Muscle of leg (tissue), 3 donors: ENCODE measurements at regions not wholly inside any gene's neighbourhood (a gene's known extent, or its start where the extent isn't known, plus 50 kb on each side); places are given as distances from the start of the nearest gene placed in this dataset.

Source experiments
- DNase-seq: peaks from one replicate; pipeline ENCODE4 v3.0.0; 2013
- H3K27ac ChIP-seq: one replicate; pipeline ENCODE4 v1.5.1; 2013; ENCODE audit warnings: mild to moderate bottlenecking, low read length, control low read depth
- H3K27me3 ChIP-seq: one replicate; pipeline ENCODE4 v1.6.1; 2013; ENCODE audit warnings: low read length; ENCODE audit not compliant: control insufficient read depth, insufficient read depth
- H3K36me3 ChIP-seq: one replicate; pipeline ENCODE4 v1.6.1; 2013; ENCODE audit warnings: low read length; ENCODE audit not compliant: control insufficient read depth, insufficient read depth
- H3K4me1 ChIP-seq: one replicate; pipeline ENCODE4 v1.6.1; 2013; ENCODE audit warnings: low read length; ENCODE audit not compliant: control insufficient read depth, insufficient read depth
- H3K4me3 ChIP-seq: one replicate; pipeline ENCODE4 v1.5.1; 2013; ENCODE audit warnings: low read length, control low read depth
- H3K9me3 ChIP-seq: replicated peaks from 2 replicates; pipeline ENCODE4 v1.6.1; 2013; ENCODE audit warnings: low read depth, low read length; ENCODE audit not compliant: control insufficient read depth
- WGBS: methylation state at CpG from one replicate; pipeline ENCODE4 v1.1.5; 2013; ENCODE audit warnings: missing lambda C conversion rate; ENCODE audit not compliant: insufficient coverage; 5-methylcytosine and 5-hydroxymethylcytosine counted together

DNA sequence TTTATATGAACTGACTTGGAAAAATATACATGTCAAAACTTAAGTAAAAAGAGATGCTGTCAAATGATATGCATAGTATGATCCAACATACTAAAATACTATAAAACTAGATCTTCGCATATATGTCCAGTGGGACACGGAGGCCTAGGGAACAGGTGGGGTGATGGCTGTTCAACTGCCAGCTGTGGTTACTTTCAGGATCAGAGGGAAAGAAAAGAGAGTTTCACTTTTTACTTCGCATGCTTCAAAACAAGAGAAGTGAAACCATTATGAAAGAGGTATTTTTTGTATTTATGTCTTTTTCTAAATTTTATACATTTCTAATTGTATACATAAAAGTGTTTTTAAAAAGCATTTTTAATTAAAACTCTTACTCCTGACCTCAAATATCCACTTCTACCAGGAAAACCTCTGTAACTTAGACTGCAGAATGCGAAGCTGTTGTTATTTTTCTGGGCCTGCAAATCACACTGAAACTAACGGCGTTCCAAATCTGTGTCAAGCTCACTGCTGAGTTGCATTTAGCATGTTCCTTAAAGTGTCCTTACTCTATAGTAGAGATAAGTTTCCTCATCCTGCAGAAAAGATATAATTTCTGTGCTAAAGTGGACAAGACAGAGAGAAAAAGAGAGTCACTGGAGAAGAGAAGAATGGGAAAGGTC, 97.8 kb upstream of the SLC35G4 start:
- H3K36me3 ChIP-seq: no peaks in the 10 kb centered on the region
- no peaks in the 10 kb centered on the region for H3K27me3 ChIP-seq
- no peak overlapping the region for H3K4me3 ChIP-seq
- WGBS: no CpG with 5 or more reads among the region's 6 CpGs
- peaks cover 6% of the 10 kb centered on the region for H3K4me1 ChIP-seq
- peak; percentile 39 for DNase-seq
- H3K9me3 ChIP-seq: no peaks in the 10 kb centered on the region
- H3K27ac ChIP-seq: no peak overlapping the region

DNA sequence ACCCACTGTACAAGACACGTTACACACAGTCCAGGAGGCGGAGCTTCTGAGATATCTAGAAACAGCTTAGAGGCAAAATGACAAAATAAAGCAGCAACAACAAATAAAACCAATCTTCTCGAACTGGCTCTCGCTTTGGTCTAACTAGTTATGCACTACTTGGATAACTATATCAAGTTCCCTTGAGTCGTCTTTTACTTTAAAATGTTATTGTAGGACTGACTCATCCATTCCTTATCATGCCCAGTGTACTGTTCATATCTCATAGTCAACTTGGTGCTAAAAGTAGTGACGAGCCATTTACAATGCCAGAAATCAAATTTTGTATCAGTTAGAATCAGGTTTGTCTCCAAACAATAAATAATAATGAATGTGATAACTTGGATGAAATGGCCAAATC, 102.5 kb upstream of the SLC35G4 start:
- H3K36me3 ChIP-seq: no peaks in the 10 kb centered on the region
- DNase-seq: no peak
- WGBS: no CpG with 5 or more reads among the region's 6 CpGs
- no peaks in the 10 kb centered on the region for H3K27me3 ChIP-seq
- H3K4me3 ChIP-seq: no peak overlapping the region
- no peak overlapping the region for H3K27ac ChIP-seq
- no peaks in the 10 kb centered on the region for H3K9me3 ChIP-seq
- H3K4me1 ChIP-seq: no peaks in the 10 kb centered on the region

DNA sequence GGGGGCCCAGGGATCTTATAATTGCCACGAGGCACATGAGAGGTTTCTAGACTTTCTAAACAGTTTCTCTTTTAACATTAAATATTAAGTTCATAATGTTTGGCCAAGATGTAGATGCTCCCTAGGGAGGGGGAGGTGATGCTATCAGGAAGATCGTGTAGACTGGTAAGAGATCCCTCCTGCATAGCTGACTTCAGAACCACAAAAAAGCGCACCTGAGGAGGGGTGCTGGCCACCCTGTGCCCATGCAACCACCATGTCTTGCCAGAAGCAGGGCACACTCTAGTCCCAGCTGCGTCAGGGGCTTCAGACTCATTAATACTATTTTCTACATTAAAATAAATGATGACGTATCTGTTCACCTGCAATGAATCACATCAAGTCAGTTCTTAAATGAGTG, 103.4 kb upstream of the SLC35G4 start:
- no peaks in the 10 kb centered on the region for H3K9me3 ChIP-seq
- WGBS: 61% methylated on average over 3 of the region's 5 CpGs

GRCh38 chr18:11504962-11505361, 104.4 kb upstream of the SLC35G4 start:
- Histone ChIP-seq H3K9me3 (no peaks in the 10 kb centered on the region), H3K4me1 (no peaks in the 10 kb centered on the region), H3K4me3 (no peak overlapping the region), H3K27me3 (no peaks in the 10 kb centered on the region), H3K36me3 (no peaks in the 10 kb centered on the region), H3K27ac (no peak overlapping the region)
- no peak for DNase-seq
- 83% methylated on average over 6 of the region's 6 CpGs for WGBS

More for the DNA sequence above, 103.4 kb upstream of the SLC35G4 start:
- no peak overlapping the region for H3K27ac ChIP-seq
- H3K4me1 ChIP-seq: no peaks in the 10 kb centered on the region
- no peaks in the 10 kb centered on the region for H3K27me3 ChIP-seq
- H3K4me3 ChIP-seq: no peak overlapping the region
- no peak for DNase-seq
- H3K36me3 ChIP-seq: no peaks in the 10 kb centered on the region

DNA sequence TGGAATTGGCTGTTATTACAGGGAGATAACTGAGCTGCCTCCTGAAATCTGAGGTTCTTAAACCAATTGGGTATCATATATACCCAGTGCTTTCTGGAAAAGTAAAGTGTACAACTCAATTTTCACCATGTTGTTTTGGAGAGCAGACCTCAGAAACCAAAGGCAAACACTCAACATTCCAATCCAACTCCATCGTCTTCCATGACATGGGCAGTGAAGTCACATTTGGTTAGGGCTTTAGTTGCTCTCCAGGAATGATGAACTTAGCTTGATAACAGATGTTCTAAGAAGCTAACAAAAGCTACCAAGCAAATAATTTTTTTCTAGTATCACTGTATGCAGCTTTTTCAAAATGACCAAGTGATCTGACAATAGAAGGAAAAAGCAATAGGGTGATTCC, 107.0 kb upstream of the SLC35G4 start:
- Histone ChIP-seq H3K4me3 (no peak overlapping the region), H3K9me3 (no peaks in the 10 kb centered on the region), H3K4me1 (peaks cover 2% of the 10 kb centered on the region), H3K36me3 (no peaks in the 10 kb centered on the region), H3K27ac (no peak overlapping the region), H3K27me3 (no peaks in the 10 kb centered on the region)
- WGBS: no CpG with 5 or more reads among the region's 1 CpG
- DNase-seq: no peak

DNA sequence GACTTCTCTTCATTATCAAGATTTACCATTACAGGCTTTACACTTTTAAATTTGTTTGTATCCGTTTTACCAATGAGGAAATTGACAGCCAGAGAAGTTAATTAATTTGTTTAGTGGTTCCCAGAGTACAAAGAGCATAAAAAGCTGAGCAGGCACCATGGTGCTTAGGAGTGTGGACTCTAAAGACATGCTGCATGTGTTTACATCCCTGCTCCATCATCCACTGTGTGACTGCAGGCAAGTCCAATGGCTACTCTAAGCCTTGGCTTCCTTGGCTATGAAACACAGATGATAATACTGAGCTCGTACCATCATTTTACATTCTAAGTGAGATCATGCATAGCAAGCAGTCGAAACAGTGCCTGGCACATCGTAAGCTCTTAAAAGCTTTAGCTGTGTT, 108.0 kb upstream of the SLC35G4 start:
- Histone ChIP-seq H3K4me3 (no peak overlapping the region), H3K9me3 (no peaks in the 10 kb centered on the region), H3K36me3 (no peaks in the 10 kb centered on the region), H3K27ac (no peak overlapping the region), H3K27me3 (no peaks in the 10 kb centered on the region), H3K4me1 (peaks cover 2% of the 10 kb centered on the region)
- 96% methylated on average over 3 of the region's 4 CpGs for WGBS
- no peak for DNase-seq

DNA sequence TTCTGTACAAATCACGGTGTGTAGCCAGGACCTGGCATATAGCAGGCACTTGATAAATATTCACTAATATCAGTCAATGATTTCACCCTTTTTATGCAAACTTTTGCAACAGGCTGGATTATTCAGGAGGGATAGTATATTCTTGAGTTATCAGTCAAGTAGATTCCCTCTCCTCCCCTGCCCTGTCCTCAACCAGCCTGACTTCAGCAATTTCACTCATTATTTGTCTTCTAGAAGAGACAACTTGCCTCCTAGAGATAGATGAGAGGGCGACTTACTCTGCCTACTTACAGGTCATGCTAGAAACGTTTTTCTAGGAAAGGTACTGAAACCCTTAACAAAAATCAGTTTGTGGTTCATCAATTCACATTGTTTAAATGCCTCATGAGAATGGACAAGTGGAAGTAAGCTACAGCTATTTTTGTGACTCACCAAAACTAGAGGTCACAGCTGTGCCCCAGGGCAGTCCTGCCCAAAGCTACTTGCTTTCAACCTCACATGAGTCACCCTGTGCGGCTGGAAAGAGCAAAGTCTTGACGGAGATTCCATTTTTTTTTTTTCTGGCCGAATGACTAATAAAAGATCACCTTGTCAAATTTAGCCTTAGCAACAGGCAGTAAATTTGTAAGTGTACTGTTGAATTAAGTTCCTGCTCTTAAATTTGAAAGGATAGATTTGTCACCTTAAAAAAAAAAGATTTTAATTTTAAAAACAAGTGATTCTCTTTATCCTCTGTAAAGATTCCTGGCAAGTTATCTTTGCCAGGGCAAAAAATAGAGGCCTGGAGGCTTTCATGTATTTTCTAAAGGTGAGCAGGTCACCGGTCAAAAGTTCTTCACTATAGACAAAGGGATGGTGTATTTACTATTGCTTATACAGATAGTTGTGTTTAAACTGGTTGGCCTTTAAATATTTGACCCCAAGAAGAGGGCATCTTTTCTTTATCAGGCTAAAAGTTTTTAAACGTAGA, 109.0 kb upstream of the SLC35G4 start:
- Histone ChIP-seq H3K9me3 (no peaks in the 10 kb centered on the region), H3K4me3 (no peak overlapping the region), H3K36me3 (no peaks in the 10 kb centered on the region), H3K27ac (no peak overlapping the region), H3K27me3 (no peaks in the 10 kb centered on the region), H3K4me1 (peaks cover 2% of the 10 kb centered on the region)
- no peak for DNase-seq
- 78% methylated on average over 1 of the region's 8 CpGs for WGBS

- Histone ChIP-seq H3K9me3 (no peaks in the 10 kb centered on the region), H3K4me1 (peaks cover 2% of the 10 kb centered on the region), H3K4me3 (no peak overlapping the region), H3K27me3 (no peaks in the 10 kb centered on the region), H3K36me3 (no peaks in the 10 kb centered on the region), H3K27ac (no peak overlapping the region)
- 33% methylated on average over 1 of the region's 1 CpG for WGBS
- DNase-seq: peak; percentile 25
Observed at GRCh38 chr18:11498821-11499220, 110.6 kb upstream of the SLC35G4 start.

DNA sequence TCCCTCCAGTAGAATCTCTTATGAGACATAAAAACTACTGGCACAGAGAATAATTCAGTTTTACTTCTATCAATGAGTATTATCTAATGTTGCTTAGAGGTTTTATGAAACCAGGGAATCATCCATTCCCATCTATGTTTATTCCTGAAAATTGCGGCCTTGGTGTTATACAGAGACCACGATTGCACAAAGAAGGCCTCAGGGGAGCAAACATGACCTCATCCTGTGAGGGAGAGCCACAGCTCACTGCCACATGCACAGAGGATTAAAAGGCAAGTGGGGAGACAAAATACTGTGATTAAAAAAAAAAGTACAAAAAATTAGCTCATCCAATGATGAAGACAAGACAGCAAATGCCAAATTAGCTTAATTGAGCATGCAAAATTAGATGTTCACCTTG, 111.8 kb upstream of the SLC35G4 start:
- Histone ChIP-seq H3K9me3 (no peaks in the 10 kb centered on the region), H3K36me3 (no peaks in the 10 kb centered on the region), H3K4me3 (no peak overlapping the region), H3K4me1 (peaks cover 2% of the 10 kb centered on the region), H3K27ac (no peak overlapping the region), H3K27me3 (no peaks in the 10 kb centered on the region)
- 80% methylated on average over 1 of the region's 2 CpGs for WGBS
- DNase-seq: peak; percentile 52

GRCh38 chr18:11496526-11497172, 112.7 kb upstream of the SLC35G4 start:
- H3K27ac ChIP-seq: no peak overlapping the region
- no peaks in the 10 kb centered on the region for H3K9me3 ChIP-seq
- H3K4me1 ChIP-seq: peaks cover 2% of the 10 kb centered on the region
- H3K36me3 ChIP-seq: no peaks in the 10 kb centered on the region
- H3K27me3 ChIP-seq: no peaks in the 10 kb centered on the region
- no peak for DNase-seq
- 100% methylated on average over 1 of the region's 6 CpGs for WGBS
- H3K4me3 ChIP-seq: no peak overlapping the region
